ENCODE measurements at regions not wholly inside any gene's neighbourhood (a gene's known extent, or its start where the extent isn't known, plus 50 kb on each side); places are given as distances from the start of the nearest gene placed in this dataset.

DNA sequence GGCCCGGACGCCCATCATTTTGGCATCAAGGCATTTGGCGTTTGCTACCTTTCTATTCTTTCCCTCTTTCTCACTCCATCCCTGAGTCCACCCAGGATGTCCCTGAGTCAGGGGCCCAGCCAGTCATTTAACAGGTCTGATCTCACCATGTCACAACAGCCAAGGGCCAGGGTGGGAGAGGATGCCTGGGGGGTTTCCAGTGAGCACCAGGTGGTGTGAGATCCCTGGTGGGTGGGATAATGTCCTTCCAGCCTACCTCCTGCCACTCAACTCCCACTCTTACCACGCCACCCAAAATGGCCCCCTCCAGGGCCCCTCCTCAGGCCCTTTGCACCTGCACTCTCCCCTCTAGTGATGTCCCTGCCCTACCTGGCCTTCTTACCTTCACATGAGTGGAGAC, 310.8 kb downstream of the BCL11B start:
- DNase-seq = no peak

DNA sequence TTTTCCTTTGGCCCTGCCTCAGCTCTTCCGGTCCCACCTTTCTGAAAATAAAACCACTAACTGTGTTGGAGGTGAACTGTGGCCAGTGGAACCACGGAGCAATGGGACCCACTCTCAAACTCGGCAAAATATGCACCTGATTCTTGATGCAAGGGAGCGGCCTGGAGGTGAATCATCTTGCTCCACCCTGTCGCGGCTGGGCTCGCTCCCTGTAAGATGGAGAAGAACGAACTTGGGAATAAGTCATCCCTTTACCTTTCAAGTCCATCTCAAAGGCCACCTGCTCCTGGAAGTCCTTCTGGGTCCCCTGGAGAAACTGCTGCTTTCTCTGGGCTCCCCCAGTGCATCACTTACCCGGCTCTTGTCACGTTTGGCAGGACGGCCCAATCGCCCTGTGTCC, 309.9 kb downstream of the BCL11B start:
- no peak for DNase-seq

DNA sequence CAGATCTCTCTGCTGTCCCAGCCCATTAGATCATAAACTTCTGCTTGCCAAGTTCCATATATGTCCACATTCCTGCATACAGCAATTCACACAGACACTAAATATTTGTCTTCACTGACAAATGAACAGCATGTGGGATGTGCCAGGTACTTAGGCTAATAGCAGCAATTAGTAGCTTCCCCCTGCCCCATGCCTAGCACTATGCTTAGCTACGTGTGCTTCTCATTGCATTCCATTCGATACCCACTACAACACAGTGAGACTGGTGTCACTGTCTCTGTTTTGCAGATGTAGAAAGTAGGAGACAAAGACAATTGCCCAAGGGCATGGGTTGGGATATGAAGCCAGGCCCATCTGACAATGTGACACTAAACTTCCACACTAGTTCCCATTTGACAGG, 308.4 kb downstream of the BCL11B start:
- DNase-seq = no peak

DNA sequence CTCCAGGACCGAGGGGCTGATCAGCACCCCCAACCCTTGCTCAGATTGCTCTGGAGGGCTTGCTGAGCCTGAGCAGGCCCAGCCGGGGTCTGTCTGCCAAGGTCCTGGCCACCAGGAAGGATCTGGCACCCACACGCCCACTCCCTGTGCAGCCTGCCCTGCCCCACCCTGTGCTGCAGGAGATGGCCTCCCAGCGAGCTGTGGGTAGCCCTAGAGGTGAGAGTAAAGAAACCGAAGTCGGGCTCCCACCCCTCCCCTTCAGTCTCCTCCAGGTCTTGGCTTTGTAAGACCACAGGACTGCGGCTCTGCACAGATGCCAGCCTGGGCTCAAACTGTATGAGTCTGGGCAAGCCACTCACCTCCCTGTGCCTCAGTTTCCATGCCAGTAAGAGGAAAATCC, 307.8 kb downstream of the BCL11B start:
- DNase-seq = no peak

DNA sequence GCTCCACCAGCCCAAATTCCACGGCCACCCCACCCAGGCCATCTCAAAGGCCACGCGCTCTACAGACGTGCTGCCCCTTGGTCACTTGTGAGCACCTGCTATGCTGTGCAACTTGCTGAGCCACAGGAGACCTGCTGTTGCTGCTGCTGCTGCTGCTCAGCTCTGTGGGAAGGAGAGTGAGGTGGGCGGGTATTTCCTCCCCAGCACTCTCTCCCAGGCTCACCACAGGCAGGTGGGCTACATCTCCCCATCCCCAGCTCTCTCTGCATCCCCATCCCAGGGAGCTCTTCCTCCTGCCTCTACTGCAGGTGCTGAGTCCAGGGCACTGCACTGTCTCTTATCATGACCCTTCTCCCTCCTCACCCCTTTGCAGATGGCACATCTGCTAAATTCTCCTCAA, 306.9 kb downstream of the BCL11B start:
- DNase-seq = no peak

DNA sequence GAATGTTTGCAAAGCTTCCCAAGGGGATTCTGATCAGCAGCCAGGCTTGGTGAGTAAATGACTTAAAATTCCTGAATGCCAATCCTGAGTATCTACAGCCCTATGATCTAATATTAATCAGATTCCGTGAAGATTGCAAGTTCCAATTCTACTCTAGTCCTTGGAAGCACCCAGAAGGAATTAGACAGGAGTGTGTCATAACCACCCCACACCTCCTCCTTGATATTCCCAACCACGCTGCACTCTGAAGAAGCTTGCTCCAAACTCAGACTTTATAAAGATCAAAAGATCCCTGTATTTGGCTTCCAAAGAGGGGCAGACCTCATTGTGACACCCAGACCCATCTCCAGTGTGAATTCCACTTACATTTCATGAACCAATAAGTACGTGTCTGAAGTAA, 306.0 kb downstream of the BCL11B start:
- DNase-seq = no peak

DNA sequence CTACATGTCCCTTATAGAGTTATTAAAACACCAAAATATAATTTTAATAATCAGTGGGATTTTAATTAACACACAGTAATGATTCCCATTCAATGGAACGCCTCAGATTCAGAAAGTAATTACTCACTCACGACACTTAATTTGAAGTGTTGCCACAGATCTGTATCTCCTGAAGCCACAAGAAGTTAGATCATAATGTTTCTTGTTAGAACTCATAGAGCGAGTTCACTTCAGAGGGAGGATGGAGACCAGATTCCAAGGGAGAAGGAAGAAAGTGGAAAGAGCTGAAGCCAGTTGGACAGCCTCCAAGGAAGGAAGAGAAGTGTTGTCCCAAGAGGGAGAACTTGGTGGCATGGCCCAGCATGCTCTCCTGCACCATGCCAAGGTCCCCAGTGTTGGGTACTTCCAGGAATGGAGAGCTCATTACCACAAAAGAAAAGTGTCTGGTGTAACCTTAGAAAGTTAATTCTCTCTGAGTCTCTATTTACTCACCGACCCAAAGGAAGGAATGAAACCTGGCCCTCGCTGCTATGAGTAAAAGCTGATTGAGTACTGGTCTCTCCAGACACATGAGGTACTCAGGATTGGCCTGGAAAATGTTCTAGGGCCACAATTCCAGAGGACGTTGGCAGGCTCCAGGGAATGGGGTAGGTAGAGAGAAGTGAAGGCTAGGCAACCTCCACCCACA, 305.4 kb downstream of the BCL11B start:
- DNase-seq = no peak

DNA sequence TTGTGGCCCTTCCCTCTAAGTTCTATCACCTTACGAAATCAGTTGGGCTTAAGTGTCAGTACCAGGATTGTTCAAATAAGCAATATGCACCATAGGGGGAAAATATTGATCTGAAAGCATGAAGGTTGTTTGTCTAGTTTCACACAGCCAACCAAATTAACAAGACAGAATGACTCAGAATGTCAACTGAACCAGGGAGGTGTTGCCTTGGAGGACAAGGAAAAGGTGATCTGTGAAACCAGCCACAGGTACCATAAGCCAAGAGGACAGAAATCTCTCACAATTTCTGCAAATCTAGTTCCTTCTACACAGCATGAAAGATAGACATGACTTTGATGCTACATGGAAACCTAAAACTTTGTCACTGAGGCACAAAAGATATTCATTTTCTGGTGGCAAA, 297.9 kb downstream of the BCL11B start:
- no peak for DNase-seq

DNA sequence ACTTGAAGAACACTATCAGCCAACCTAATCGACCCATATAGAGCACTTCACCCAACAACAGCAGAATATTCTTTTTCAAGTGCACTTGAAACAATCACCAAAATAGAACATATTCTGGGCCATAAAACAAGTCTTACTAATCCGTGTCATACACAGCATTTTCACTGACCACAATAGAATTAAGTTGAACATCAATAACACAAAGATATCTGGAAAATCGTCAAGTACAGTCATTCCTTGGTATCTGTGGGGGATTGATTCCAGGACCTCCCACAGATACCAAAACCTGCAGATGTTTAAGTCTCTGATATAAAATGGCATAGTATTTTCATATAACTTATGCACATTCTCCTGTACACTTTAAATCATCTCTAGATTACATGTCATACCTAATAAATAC, 295.7 kb downstream of the BCL11B start:
- no peak for DNase-seq

DNA sequence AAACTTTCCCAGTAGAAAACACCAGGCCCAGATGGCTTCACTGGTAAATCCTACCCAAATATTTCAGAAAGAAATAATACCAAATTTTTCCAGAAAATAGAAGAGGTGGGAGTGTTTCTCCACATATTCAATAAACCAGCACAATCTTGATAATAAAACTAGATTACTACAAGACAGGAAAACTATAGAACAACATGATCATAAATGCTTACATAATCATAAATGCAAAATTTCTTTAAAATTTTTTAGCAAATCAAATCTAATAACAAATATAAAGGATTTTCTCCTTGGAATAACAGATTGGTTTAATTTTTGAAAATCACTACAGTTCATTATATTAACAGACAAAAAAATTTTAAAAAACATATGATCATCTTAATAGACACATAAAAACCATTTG, 294.5 kb downstream of the BCL11B start:
- no peak for DNase-seq

DNA sequence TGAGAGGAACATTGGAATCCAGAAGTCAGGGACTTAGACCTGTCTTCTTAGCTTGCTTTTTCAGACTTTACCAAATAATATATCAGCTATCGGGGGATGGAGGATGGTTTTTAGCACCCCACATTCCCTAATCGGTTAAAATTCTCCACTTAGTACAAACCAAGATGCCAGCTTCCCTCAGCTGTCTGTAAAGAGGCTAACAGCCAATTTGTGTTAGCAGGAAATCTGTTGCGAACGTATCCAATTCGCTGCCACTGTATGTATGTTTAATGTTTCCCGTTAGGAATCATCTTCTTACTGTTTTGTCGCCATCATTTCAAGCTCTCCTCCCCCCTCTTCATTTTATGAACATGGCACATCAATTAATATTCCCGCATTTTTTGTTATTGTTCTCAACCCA, 289.0 kb downstream of the BCL11B start:
- no peak for DNase-seq

DNA sequence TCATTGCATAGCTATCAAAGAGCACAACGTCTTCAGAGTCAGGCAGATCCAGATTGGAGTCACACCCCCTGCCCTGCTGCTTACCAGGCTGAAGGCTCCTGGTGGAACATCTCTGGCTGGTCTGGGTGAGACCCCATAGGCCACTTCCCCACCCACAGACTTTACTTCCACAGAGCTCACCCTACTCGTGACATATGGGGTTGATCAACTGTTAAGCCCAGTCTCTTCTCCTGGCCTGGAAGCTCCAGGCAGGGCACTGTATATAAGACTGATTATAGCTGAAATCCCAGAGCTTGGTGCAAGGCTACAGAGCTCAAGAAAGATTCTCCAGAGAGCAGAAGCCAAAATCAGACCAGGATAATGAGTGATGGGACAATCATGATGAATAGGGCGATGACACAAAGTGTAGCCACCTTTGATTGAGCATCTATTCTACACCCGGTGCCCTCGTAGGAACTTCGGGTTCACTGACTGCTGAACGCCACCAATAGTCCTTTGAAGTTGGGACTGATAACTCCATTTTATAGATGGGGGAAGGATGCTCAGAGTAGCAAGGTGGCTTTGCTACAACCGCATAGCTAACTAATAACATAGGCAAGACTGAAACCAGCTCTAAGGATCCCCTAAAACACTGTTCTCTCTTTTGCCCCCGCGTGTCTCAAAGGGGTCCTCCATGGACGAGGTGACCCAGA, 287.8 kb downstream of the BCL11B start:
- DNase-seq = no peak

DNA sequence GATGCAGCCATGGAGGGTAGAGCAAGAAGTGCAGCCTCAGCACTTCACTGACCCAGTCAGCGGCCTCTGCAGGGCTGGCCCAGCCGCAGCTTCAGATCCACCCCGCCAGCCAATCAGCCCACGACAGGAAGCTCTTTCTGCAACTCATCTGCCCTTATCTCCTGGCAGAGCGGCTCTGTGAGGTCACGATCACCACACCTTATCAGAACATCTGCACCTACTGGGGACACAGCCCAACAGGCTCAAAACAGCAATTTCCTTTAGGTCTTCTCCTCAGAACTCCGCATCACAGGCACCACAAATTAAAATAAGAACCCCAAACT, 287.3 kb downstream of the BCL11B start:
- peak; percentile 45 for DNase-seq

DNA sequence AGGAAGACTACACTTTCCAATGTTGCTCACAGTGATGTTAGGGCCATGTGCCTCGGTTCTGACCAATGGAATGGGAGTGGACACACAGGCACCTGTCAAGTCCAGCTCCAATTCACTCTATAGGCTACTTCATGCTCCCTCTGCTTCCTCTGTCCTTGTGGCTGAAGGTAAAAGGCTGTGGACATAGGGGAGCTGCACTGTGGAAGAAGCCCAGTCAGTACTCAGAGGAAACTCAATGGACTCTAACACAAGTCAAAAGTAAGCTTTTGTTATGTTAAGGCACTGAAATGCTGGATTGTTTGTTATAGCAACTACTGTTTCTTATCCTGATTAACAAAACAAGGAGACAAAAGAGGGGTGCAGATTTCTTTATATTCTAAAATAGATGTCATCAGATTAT, 278.2 kb downstream of the BCL11B start:
- no peak for DNase-seq

DNA sequence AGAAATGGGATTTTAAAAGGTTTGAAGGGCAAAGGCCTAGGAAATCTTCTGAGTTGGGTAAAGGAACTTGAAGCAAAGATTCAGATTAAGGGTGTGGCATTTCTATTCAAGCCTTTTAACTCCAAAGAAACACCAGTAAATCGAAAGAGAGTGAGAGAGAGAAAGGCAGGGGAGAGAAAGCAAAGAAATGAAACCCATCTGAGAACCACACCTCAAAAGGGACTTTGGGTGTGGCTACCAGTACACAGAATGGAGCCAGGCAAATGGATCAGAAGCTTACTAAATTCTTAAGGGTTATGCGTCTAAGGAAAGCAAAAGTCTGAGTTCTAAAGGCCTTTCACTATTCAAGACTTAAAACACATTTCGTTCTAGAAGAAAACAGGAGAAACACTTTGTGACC, 277.4 kb downstream of the BCL11B start:
- DNase-seq = no peak

DNA sequence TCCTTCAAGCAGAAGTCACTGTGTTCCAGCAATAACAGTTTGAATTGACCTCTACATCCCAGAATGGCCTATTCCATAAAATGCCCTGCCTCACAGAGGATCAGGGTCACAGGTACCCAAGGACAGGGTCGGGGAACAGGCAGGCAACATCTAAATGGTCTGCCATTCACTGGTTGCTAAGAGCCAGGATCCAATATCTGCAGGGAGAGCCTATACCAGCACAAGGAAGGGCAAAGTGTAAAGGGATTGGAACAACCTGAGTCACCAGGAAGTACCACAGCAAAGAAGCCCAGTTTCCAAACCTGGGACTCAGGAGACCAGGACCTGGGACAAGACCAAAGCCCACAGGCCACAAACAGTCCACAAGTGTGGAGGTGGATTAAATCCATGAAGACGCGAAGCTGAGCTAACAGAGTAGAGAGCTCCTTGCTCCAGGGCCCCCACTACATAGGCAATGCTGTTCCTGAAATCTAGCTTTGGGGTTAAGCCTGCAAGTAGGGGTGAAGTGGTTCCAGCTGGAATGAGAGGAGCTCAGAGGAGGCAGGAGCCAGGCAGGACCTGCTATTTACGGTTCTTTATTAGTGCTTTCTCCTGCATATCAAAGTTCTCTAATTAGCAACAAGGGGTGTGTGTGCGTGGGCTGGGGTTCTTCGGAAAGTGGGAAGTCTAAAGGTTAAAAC, 274.3 kb downstream of the BCL11B start:
- DNase-seq = no peak

DNA sequence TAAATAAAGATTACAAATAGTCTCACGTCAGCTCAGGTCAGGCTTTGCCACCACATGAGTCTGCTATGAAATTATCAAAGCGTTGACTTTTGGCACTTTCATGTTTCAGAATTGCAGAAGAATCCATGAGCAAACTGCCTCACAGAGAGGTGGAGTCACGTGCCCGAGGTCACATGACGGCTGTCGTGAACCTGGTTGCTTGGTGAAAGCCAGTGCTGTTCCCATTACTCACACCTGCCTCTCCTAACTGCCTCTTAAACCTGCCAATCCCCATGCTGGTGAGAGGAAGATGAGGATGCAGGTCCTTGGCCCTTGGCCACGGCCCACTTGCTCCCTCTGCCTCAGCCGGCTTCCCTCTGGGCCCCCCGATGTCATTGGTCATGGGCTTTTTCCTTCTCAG, 272.7 kb downstream of the BCL11B start:
- no peak for DNase-seq

DNA sequence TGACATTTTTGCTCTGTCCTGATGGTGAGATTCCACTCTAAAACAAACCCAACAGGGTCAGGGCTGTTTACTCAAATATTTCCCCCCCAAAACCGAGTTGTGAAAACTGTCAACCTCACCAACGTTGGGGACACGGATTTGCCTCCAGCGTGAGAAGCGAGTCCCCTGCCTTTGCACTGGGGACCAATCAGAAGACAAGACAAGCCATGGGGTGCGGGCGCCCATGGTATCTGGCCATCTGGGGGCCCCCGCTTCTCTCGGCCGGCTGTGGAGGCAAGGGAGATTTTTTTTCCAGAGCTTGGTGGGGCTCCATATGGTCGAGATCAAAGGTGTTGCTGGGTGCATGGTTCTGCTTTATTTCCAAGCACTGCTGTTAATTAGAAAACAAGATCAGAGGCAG, 272.1 kb downstream of the BCL11B start:
- DNase-seq = no peak

DNA sequence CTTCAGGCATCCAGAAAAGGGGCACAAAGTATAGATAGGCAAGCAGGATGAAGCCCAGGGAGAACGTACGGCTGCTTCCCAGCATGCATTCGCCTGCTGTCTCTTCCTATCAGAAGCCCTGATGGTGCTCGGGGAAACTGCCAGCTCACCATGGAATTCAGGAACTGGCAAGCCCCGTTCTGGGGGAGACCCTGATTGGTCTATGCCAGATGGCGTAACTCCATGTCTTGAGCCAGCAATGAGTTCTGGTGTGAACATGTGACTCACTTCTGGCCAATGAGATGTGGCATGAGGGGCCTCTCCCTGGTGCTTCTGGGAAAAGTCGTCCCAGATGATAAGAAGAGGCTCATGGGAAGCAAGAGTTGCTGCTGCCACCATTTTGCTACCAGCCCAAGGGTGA, 270.8 kb downstream of the BCL11B start:
- no peak for DNase-seq

DNA sequence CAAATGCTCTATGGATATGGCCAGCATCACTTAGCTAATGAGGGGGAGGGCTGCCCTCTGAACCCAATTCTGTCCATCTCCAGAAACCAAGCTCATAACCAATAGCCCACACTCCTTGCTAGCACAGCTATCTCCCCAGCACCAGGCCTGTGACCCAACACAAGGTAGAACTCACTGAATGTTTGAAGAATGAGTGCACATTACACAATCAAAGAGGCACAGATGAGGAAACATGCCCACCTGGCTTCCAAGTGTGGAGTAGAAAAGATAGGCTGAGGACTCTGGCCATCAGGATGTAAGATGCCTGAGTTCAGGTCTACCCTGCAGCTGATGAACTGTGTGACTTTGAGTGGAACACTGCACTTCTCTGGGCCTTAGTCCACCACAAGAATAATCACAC, 268.4 kb downstream of the BCL11B start:
- DNase-seq = no peak

DNA sequence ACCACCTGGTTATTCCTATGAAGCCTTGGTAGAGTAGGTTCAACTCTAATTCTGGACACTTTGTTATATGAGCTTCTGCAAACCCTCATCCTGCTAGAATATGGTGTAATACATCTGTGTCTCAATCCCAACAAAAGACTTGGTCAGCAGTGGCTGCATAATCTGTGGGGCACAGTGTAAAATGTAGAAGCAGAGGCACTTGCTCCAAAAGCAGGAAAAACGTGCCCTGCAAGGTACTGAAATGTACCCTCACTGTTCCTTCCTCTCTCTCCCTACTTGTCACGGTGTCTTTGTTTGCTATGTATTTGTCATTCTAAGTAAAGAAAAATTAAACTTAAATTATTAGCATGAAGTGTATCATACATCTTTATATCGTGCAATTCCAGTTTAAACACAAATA, 267.9 kb downstream of the BCL11B start:
- DNase-seq = no peak

DNA sequence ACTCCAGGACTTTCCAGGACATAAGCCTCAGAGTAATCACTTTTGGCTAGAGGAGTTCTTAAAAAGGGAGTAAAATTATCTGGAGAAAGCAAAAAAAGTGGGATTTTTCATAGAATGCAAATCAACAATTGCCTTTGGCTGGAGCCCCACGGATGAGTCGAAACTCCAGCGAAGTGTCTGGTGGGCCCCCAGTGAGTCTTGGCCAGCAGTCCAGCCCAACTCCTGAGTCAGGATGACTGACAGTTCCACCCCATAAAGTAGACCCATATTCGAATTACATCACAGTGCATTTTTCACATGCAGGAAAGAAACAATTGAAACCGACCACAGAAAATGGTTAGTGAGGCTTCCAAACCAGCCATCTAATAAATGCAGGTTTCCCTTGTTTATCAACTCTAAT, 265.7 kb downstream of the BCL11B start:
- no peak for DNase-seq

DNA sequence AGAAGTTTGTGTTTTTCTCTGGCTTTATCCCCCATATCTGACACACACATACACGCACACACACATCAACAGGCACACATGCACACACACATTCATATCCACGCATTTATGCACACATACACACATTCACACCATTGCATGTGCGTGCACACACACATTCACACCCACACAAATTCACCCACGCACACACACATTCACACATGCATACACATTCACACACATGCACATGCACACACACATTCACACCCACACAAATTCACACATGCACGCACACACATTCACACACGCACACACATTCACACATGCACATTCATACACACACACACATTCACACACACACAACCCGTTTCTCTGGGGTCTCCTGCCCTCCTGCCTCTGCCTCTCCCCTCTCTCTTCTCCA, 264.2 kb downstream of the BCL11B start:
- DNase-seq = no peak

DNA sequence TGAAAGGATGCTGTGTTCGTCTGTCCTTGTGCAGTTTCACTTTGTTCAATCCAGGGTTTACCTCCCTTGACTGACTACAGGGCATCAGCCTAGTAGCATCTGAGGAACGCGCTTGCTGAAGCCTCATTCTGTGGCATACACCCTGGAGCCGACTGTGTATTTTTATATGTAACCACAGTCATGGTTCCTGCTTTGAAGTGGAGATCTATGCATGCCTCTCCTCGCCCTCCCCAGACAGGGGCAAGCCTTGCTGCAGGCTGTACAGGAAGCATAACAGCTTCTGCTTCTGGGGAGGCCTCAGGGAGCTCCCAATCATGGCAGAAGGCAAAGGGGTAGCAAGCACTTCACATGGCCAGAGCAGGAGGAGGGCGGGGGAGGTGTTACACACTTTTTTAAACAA, 262.1 kb downstream of the BCL11B start:
- DNase-seq = no peak

DNA sequence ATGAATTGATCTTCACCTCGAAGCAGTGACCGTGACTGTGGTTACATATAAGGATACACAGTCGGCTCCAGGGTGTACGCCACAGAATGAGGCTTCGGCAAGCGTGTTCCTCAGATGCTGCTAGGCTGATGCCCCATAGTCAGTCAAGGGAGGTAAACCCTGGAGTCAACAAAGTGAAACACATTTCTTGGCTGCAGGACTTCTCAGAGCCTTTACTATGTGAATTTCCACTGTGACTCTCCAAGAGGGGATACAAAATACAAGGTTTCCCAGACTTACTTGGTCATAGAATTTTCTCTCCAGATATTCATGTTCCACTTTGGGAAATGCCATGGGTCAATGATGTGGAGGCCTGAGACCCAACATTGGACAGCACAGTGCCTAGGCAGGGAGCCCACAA, 260.6 kb downstream of the BCL11B start:
- no peak for DNase-seq
